NCI-H2107 (cell line): ENCODE measurements at regions not wholly inside any gene's neighbourhood (a gene's known extent, or its start where the extent isn't known, plus 50 kb on each side); places are given as distances from the start of the nearest gene placed in this dataset.
"Not testable (repeated sequence)": the region's sequence is repeated elsewhere in the genome, so short reads cannot be mapped to it uniquely, and the experiment has no call there.

Source experiments
- DNase-seq: peaks from one replicate; lab custom pipeline; 2025; lab: John Stamatoyannopoulos, UW

DNA sequence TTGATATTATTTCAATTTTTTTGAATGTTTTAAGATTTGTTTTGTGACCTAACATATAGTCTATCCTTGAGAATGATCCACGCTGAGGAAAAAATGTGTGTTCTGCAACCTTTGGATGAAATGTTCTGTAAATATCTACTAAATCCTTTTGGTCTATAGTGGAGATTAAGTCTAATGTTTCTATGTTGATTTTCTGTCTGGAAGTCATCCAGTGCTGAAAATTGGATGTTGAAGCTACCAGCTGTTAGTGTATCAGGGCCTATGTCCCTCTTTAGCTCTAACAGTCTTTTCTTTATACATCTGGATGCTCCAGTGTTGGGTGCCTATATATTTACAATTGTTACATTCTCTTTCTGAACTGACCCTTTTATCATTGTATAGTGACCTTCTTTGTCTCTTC is 422.3 kb downstream of the TMEM232 start:
- no peak for DNase-seq

DNA sequence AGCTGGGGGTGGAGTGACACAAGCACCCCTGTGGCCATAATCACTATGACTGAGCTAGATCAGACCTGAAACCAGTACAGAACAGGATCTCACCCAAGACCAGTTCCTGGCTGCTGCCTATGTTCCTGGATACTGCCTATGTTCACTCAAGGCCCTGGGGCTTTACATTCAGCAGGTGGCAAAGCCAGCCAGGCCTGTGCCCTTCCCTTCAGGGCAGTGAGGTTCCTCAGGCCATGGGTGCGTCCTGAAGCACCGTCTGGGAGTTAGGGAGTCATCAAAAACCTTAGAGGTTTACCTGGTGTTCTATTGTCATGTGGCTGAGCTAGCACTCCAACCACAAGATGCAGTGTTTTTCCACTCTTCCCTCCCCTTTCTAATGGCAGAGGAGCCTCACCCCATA is 419.8 kb downstream of the TMEM232 start:
- no peak for DNase-seq

DNA sequence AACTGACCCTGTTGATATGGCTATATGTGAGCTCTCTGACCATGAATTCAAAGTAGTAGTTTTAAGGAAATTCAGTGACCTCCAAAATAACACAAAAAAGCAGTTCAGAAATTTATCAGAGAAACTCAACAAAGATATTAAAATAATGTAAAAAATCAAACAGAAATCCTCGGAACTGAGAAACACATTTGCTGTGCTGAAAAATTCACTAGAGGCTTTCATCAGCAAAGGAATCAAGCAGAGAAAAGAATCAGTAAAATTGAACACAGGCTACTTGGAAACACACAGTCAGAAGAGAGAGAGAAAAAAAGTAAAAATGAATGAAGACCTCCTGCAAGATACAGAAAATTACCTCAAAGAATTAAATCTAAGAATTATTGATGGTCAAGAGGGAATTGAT is 417.2 kb downstream of the TMEM232 start:
- DNase-seq: no peak

DNA sequence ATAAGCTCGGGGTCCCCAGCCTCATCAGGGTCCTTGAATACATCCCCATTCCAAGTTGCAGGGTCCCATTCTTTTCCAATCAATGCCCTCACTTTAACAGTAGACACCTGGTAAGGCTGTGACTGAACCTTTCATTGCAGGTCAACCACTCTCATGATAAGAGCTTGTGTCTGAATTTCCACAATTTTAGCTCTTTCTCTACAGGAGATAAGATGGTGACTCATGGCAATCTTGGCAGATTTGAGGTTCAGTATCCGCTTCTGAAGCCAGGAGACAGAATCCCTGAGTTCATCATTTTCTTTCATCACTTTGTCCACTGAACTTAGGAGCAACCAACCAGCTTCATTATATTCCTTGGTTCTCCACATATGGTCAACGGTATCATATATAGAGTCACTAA is 409.9 kb downstream of the TMEM232 start:
- DNase-seq: not testable (repeated sequence)

DNA sequence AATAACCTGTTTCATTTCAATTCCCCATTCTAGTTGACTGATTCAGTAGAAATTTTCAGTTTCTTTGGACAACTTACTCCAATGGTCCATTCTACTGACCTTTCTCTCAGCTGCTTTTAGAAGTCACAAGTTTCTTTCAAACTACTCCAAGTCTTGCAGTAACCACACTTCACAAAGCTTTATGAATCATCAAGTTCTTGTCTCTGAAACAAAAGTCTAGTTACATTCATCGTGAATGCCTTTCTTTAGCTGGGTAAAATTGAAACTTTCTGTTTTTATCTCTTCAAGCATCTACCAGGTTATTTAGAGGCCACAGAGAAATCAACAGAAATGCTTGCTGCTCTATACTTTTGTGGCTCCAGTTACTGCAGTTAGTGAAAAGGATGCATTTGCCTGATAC is 405.4 kb downstream of the TMEM232 start:
- no peak for DNase-seq

DNA sequence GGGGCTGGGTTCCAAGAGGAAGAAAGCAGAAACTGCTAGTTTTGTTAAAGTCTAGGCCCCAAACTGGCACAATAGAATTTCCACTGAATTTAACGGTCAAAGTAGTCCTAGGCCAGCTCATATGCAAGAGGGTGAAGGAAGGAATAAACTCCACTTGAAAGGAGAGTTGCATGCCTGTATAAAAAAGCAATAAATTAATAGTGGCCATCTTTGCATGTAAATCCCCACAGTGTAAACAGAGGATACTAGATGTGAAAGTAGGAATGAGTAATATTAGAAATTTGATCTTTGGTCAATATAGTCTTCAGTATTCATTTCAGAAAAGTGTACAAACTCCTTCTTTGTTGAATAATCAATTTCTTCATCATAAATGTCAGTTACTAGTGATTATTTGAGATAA is 403.1 kb downstream of the TMEM232 start:
- DNase-seq: no peak

DNA sequence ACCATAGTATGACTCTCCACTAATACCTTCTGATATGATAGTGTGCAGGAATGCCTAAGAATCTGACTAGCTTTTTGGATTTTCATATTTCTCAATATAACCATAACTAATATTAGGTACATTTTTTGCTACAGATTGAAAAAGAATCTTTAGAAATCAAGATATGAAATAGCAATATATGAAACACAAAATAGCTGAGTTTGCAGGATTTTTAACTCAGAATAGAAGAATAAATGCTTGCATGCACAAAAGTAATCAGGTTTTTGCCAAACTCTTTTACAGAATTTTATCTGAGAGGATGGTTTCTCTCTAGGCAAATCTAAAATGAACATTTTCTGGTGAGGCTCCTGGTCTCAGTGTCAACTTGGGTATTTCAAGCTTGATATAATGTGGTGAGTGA is 402.6 kb downstream of the TMEM232 start:
- no peak for DNase-seq

DNA sequence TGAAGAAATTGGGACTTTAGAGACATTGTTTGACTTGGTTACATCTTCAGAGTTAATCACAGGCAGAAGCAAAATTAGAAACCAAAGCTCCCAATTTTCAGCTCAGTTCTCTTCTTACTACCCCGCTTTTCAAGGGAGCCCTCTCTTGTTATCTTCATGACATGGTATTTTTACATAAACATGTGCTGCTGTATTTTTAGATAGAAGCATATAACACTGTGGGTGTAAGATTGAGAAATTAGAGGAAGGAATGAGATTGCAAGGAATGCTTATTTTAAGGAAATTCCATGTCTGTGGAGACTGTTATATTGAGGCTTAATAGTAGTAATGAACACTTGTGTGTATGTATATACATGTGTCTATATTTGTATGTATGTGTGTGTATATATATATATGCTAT is 401.6 kb downstream of the TMEM232 start:
- no peak for DNase-seq

DNA sequence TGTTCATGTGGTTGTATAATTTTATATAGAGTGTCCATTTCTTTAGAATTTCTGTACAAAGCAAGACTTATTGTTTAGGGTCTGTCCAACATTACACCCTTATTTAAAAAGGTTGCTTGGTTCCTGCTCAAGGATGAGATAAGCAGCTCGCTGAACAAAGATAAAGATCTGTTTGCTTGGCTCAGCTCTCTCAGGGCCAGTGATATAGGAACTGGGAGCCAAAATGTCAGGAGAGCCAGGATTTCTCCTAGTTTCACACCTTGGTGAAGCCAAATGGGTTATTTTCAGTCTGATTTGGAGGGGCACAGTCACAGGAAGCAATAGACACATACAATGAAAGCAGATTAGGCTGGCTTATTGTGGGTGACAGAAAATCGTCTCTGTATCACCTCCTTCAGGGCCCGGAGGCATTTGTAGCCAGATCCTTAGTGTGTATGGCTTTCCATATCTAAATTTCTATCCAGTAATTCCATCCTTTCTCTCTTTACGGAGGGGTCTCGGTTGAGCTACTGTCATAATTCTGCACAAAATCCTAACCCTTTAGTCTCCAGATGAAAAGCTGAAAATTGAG is 396.4 kb downstream of the TMEM232 start:
- no peak for DNase-seq

DNA sequence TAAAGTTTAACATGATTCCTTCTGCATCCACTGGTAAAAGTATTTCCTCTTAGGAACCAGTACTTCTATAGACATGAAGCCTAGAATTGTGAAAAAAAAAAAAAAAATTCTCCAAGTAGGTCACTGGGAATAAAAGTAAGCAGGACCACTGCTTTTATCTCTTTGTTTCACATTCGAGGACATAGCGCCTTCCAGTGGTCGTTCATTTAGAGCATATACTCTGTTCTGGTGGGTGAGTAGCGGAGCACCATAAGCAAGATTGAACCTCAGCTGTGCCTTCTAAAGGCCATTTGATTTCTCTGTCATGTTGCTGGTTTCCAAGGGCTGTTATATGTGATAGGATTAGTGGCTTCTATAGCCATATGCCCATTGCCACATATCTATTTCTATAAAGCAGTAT is 393.1 kb downstream of the TMEM232 start:
- no peak for DNase-seq

DNA sequence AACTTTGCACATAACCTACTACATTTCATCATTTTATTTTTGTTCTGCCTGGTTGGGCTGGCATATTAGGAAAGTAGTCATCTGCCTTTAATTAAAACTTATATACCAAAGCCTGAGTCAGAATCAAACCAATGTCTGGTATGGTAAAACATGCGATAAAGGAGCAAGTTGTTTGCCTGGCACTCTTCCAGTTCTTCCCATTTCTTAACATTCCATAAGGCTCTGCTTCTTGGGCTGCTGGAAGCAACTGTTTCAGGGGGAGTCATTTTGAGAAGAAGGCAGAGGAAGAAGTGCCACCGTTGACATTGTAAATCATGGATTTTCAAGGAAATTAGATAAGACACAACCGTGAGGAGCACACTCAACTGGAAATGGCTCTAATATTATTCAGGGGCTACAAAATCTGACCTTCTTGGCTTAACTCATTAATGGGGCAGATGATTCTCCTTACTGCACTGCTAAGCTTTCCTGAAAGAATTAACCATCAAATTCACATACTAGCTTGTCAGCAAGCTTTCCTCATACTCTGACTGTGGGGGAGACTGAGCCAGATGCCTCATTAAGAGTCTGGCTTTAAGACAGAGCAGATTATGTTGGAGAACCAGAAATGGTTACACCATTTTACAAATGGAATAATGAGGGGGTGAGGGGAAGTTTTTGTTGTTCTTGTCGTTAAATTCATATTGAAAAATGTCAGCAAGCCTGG is 391.0 kb downstream of the TMEM232 start:
- no peak for DNase-seq

DNA sequence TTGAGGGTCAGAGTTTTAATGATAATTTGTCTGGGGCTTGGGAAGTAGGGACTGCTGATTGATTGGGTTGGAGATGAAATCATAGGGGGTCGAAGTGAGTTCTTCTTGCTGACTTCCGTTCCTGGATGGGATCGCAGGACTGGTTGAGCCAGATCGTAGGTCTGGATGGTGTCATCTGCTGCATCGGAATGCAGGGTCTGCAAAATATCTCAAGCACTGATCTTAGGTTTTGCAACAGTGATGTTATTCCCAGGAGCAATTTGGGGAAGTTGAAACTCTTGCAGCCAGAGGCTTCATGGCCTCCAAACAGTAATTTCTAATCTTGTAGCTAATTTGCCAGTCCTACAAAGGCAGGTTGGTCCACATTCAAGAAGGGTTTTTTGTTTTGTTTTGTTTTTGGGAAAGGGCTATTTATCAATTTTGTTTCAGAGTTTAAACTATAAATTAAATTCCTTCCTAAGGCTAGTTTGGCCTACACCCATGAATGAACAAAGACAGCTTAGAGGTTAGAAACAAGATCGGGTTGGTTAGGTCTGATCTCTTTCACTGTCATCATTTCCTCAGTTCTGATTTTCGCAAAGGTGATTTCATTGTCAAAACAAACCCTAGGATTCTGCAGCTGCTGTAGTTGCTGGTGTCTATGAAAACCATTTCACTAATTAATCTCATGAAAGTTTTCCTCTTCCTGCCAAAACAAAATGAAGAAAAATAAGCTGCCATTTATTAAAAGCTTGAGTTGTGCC is 388.0 kb downstream of the TMEM232 start:
- DNase-seq: no peak

DNA sequence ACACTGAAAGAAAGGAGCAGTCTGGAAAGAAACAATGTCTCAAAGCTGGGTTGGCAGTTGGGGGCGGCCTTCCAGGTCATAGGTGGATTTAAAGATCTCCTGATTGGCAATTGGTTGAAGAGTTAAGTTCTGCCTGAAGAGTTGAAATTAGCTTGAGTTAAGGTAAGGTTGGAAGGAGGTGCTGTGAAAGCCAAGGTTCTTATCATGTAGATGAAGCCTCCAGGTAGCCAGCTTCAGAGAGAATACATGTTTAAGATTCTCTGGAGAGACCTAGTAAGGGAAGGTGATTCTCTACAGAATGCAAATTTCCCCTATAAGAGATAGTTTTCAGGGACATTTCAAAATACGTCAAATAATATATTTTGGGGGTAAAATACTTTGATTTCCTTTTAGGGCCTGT is 387.1 kb downstream of the TMEM232 start:
- DNase-seq: no peak

DNA sequence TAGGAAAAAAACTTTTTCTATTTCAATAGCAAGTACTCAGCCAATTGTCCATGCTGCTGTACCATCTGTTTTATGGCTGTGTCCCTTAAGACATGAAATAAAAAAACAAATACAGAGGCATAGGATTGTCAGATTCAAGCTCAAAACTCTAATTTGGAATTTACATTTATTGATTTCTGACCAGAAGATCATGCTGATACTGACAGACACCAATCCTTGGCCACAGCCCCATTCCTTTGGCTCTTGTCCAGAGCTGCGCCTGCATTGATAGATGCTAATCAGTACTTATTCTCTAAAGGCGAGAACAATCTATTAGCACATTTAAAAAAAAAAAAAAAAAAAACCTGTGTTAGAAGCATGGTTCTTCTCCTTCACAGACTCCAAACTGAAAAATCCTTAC is 384.6 kb downstream of the TMEM232 start:
- DNase-seq: no peak

DNA sequence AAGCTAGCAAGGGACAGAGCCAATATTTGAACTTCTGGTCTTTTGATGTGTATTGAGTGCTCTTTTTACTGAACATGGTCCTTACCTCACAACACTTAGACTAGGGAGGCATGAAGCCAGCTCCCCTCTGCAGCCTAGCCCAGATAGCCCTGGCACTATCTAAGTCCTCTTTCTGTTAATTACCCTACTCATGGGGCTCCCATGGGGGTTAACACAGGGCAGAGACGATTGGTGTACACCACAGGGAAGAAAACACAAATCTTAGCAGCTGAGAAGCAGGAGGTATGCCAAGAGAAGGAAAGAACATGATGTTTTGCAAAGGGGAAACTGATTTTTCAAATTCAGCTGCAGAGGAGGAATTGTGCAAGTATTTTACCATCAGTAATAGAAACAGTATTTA is 383.8 kb downstream of the TMEM232 start:
- DNase-seq: no peak

DNA sequence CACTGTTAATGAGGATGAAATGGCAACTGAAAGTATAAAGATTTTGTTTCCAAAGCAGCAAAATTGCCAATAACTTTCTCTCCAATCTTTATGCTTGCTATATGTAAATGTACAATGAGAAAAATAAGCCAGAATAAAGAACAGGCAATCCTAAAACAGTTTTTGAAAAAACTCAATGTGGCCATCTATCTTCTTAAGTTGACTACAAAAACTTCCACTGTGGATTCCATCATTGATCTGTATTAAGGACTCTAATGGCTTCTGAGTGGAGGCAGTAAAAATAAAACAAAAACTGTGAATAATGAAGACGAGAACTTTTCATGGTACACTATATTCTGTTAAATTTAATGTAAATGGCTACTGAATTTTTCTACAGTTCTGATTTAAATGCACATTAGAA is 382.9 kb downstream of the TMEM232 start:
- DNase-seq: no peak

DNA sequence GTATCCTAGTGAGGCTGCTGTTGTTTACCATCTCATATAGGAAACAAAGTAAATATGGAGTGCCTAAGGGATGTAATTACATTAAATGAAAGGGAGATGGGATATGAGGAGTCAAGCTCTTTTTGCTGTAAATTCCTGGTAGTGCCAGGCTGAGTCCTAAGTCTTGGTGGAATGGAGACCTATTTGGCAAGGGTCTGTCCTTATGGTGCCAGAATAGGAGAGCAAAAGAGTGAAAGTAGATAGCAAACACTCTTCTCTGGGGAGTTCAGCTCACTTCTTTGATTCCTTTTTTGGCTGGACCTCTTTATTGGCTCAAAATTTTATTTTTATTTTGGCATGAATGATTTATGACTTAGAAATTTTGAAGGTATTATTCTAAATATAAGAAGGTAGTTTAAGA is 380.8 kb downstream of the TMEM232 start:
- no peak for DNase-seq

DNA sequence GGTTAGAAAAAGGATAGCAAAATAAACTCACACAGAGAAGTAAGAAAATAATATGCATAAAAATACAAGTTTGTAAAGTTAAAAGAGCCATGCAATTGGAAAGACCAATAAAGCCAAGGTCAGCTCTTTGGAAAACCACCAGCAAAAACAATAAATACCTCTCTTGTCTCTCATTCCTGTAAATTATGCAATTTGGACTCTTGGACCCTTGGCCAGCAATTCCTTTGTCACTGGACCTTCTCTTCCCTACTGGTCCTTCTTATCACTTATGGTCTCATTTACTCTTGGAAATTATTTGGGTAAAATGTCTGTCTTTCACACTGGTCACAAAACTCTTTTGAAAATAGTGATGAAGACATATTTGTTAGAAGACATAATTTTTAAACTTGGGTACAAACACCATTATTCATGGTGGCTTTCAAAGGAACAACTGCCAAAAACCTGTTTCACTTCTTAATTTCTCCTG is 379.5 kb downstream of the TMEM232 start:
- no peak for DNase-seq

DNA sequence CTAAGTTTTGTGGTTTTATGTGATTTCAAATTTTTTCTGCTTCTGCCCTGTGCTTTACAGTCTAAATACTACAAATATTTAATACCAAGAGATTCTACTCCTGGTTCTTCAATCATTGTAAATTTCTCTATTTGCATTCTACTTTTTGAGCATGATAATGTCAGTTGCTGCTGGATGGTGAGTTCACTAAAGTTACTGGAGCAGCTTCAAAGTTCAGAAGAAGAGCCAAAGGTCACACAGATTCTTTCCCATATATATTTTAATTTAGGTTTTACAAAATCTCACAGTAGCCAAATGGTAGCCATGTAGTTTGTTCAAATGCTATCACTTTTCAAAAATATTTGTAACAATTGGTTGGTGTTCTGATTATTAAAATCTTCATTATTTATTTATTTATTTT is 378.7 kb downstream of the TMEM232 start:
- DNase-seq: no peak

DNA sequence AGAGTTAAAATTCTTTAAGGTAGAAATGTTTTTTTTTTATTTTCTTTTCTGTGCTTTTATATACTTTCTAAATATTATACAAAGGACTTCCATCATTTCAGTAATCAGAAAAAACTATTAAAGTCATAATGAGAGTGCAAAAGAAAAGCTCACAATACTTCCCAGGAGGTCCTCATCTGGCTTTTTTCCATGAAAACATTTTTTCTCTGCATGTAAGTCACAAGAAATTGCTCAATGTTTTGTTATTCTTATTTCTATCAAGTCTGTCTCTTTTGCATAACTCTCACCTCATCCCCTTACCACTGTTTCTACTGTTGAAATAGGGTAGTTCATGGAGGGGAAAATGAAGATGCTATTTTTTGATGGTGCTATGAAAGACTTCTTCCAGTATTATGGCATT is 375.0 kb downstream of the TMEM232 start:
- DNase-seq: no peak

DNA sequence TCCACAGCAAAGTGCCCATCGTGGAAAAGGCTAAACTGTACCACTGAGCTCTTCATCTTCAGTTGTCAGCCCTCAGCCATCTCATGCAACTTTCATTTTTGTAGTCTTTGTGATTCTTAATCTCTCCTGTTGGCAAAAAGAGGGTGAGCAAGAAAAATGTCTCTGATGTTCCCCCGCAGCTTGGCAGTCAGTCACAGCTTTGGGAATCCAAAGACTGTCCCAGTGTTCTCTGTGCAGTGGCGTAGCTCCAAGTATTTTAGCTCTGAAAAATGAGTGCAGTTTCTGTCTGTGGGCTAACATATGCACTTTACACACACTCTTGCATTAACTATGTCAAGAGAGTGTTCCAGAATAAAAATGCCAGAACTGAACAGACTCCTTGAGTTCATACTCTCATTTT is 372.2 kb downstream of the TMEM232 start:
- DNase-seq: no peak

DNA sequence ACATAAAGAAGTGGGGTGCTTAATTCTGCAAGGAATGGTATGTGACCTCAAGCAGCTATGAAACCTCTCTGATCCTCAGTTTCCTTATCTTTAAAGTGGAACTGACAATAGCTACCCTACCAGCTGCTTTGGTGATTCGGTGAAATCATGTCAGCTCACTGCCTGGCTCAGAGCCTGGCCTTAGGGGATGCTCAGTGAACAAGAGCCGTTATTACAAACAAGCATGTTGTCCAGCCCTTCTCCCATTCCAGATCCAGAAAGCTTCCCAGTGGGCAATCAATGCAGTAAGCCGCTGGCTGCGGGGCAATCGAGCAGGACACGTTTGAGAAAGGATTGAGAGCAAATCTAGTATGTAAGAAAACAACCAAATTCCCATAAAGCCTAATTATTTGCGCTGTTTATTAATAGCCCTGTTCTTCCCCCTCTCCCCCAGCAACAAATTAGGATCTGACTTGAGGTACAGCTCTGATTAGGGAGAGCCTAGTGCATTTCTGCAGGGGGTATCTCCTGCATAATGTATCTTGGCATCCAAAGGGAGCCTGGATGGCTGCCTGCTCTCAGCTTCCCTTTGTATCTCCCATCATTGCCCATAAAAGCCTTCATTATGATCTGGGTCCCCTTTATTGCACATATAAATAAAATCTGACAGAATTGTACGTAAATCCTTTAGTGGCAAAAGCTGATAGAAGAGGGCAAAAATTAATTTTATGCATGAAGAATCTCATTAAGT is 371.4 kb downstream of the TMEM232 start:
- DNase-seq: no peak

DNA sequence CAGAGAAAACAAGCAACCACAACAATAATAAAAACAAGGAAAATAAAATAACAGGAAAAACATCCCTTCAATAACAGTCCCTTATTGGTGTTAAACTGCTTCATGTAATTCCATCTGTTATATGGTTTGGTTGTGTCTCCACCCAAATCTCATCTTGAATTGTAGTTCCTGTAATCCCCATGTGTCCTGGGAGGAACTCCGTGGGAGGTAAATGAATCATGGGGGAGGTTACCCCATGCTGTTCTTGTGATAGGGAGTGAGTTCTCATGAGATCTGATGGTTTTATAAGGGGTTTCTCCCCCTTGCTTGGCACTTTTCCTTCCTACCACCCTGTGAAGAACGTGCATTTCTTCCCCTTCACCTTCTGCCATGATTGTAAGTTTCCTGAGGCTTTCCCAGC is 369.8 kb downstream of the TMEM232 start:
- DNase-seq: no peak
